SU-DHL-6 (cell line): ENCODE measurements at regions not wholly inside any gene's neighbourhood (a gene's known extent, or its start where the extent isn't known, plus 50 kb on each side); places are given as distances from the start of the nearest gene placed in this dataset.

Experiments
- H2AFZ ChIP-seq: fragments of 200-600 bp; sonication (generic); 2 replicates; pipeline ENCODE4 v1.6.1; 2014; ENCODE audit warnings: low read depth, mild to moderate bottlenecking, moderate library complexity, mixed read lengths, antibody characterized with exemption, low read length; ENCODE audit not compliant: severe bottlenecking
- H3F3A ChIP-seq: fragments of 200-600 bp; shearing (Covaris generic); 2 replicates; pipeline ENCODE4 v1.6.0; 2016; ENCODE audit warnings: antibody characterized with exemption, mild to moderate bottlenecking; ENCODE audit not compliant: insufficient read depth
- H3K27ac ChIP-seq: fragments of 200-600 bp; sonication (generic); 2 replicates; pipeline ENCODE4 v1.5.1; 2016; ENCODE audit warnings: low read depth, mild to moderate bottlenecking, low read length, moderate library complexity, mixed read lengths
- H3K27me3 ChIP-seq: fragments of 200-600 bp; sonication (generic), shearing (Covaris generic); 2 replicates; pipeline ENCODE4 v1.6.0; 2014; ENCODE audit warnings: mild to moderate bottlenecking, low read length
- H3K36me3 ChIP-seq: fragments of 200-600 bp; sonication (generic); 2 replicates; pipeline ENCODE4 v1.6.1; 2014; ENCODE audit warnings: mild to moderate bottlenecking, low read length, mixed read lengths
- H3K4me2 ChIP-seq: fragments of 300-600, 200-600 bp; shearing (Covaris generic), sonication (generic); 2 replicates; pipeline ENCODE4 v1.6.0; 2014; ENCODE audit warnings: low read length, low read depth, mild to moderate bottlenecking; ENCODE audit not compliant: poor library complexity, severe bottlenecking
- H3K4me3 ChIP-seq: fragments of 200-600 bp; sonication (generic); 2 replicates; pipeline ENCODE4 v1.5.1; 2014; ENCODE audit warnings: antibody characterized with exemption, low read length, mild to moderate bottlenecking, mixed read lengths; ENCODE audit not compliant: insufficient read depth, poor library complexity, severe bottlenecking
- H3K79me2 ChIP-seq: fragments of 200-600 bp; sonication (generic); 2 replicates; pipeline ENCODE4 v1.6.1; 2014; ENCODE audit warnings: mild to moderate bottlenecking, low read length, moderate library complexity; ENCODE audit not compliant: insufficient read depth
- H3K9ac ChIP-seq: fragments of 200-600 bp; sonication (generic); 2 replicates; pipeline ENCODE4 v1.7.0; 2014; ENCODE audit warnings: mild to moderate bottlenecking, low read length
- H3K9me2 ChIP-seq: fragments of 200-600 bp; sonication (generic); replicated peaks from 2 replicates; pipeline ENCODE4 v1.6.1; 2014; ENCODE audit warnings: low read length; ENCODE audit not compliant: insufficient read depth
- H3K9me3 ChIP-seq: fragments of 200-600 bp; sonication (generic); 2 replicates; pipeline ENCODE4 v1.6.1; 2014; ENCODE audit warnings: low read length, mixed read lengths; ENCODE audit not compliant: insufficient read depth
- H4K20me1 ChIP-seq: fragments of 200-600 bp; sonication (generic); 2 replicates; pipeline ENCODE4 v1.6.1; 2014; ENCODE audit warnings: low read depth, mild to moderate bottlenecking, antibody characterized with exemption, low read length, moderate library complexity, mixed read lengths
- CTCF ChIP-seq: fragments of 200-600 bp; sonication (generic); IDR thresholded peaks from one replicate; pipeline ENCODE4 v1.5.1; 2017; ENCODE audit warnings: antibody characterized with exemption, mild to moderate bottlenecking, low read length, moderate library complexity; ENCODE audit not compliant: insufficient read depth, poor library complexity, severe bottlenecking
- EZH2phosphoT487 ChIP-seq: fragments of 200-600 bp; sonication (generic), shearing (Covaris generic); conservative IDR thresholded peaks from 2 replicates; pipeline ENCODE4 v1.6.1; 2018; ENCODE audit warnings: mild to moderate bottlenecking, antibody characterized with exemption, low read length, moderate library complexity, mixed read lengths

GRCh38 chr1:58839846-58840835 lies 56.3 kb upstream of the JUN start:
- no peak overlapping the region for H3K9ac ChIP-seq
- H3K4me3 ChIP-seq, result no peak overlapping the region
- H3K27ac ChIP-seq, result no peak overlapping the region
- no peak overlapping the region for H2AFZ ChIP-seq
- no peaks in the 10 kb centered on the region for H3K36me3 ChIP-seq
- no peaks in the 10 kb centered on the region for H4K20me1 ChIP-seq
- no peak overlapping the region for H3K4me2 ChIP-seq
- no peaks in the 10 kb centered on the region for H3K79me2 ChIP-seq
- no peaks in the 10 kb centered on the region for H3K9me2 ChIP-seq
- no peak for TF ChIP-seq EZH2phosphoT487
- TF ChIP-seq CTCF, result no peak
- H3K9me3 ChIP-seq, result no peaks in the 10 kb centered on the region
- H3K27me3 ChIP-seq, result no peaks in the 10 kb centered on the region
- H3F3A ChIP-seq, result no peaks in the 10 kb centered on the region

GRCh38 chr1:58841455-58841854 lies 57.6 kb upstream of the JUN start:
- Histone ChIP-seq H3K36me3 (no peaks in the 10 kb centered on the region), H3K27ac (no peak overlapping the region), H3K9me2 (no peaks in the 10 kb centered on the region), H4K20me1 (no peaks in the 10 kb centered on the region), H3K4me2 (no peak overlapping the region), H3K9me3 (no peaks in the 10 kb centered on the region), H3K27me3 (no peaks in the 10 kb centered on the region), H3F3A (no peaks in the 10 kb centered on the region), H3K79me2 (no peaks in the 10 kb centered on the region), H3K4me3 (no peak overlapping the region), H3K9ac (no peak overlapping the region), H2AFZ (no peak overlapping the region)
- TF ChIP-seq CTCF, result no peak
- TF ChIP-seq EZH2phosphoT487, result no peak

GRCh38 chr1:58842941-58843340 lies 59.1 kb upstream of the JUN start:
- no peak overlapping the region for H2AFZ ChIP-seq

More at GRCh38 chr1:58842941-58843340, 59.1 kb upstream of the JUN start:
- Histone ChIP-seq H3K27ac (no peak overlapping the region), H3F3A (no peaks in the 10 kb centered on the region), H3K4me2 (no peak overlapping the region), H3K36me3 (no peaks in the 10 kb centered on the region), H3K4me3 (no peak overlapping the region), H3K9ac (no peak overlapping the region), H3K79me2 (no peaks in the 10 kb centered on the region), H4K20me1 (no peaks in the 10 kb centered on the region), H3K27me3 (no peaks in the 10 kb centered on the region), H3K9me3 (no peaks in the 10 kb centered on the region), H3K9me2 (no peaks in the 10 kb centered on the region)
- TF ChIP-seq CTCF (no peak), EZH2phosphoT487 (no peak)
